HL-60 (cell line): ENCODE measurements at regions not wholly inside any gene's neighbourhood (a gene's known extent, or its start where the extent isn't known, plus 50 kb on each side); places are given as distances from the start of the nearest gene placed in this dataset.

Experiments used
- DNase-seq, 2 experiments: peaks; one replicate each; pipeline ENCODE4 v3.0.0-alpha.2; 2010 to 2020; ENCODE audit warnings: low read depth in 1 of 2, low spot score in 1 of 2
- H3K27ac ChIP-seq: fragments of 250-450 bp; sonication (Bioruptor Pico); replicated peaks from 2 replicates; pipeline ENCODE4 v1.5.1; 2020; ENCODE audit warnings: mild to moderate bottlenecking, moderate library complexity
- H3K27me3 ChIP-seq: fragments of 250-450 bp; sonication (Bioruptor Pico); 2 replicates; pipeline ENCODE4 v1.5.1; 2021; ENCODE audit warnings: mild to moderate bottlenecking, moderate library complexity; ENCODE audit not compliant: insufficient read depth, poor library complexity, severe bottlenecking
- H3K4me3 ChIP-seq: replicated peaks from 2 replicates; pipeline ENCODE4 v1.5.1; 2011; ENCODE audit warnings: mild to moderate bottlenecking, control low read depth, low read length; ENCODE audit not compliant: insufficient read depth
- CTCF ChIP-seq: IDR thresholded peaks from one replicate; pipeline ENCODE4 v1.5.1; 2011; ENCODE audit warnings: low read length, control low read depth, inconsistent platforms; ENCODE audit not compliant: insufficient read depth
- GABPA ChIP-seq: IDR thresholded peaks from 2 replicates; pipeline ENCODE4 v1.6.1; 2012; ENCODE audit warnings: low read depth
- POLR2AphosphoS5 ChIP-seq: IDR thresholded peaks from 2 replicates; pipeline ENCODE4 v1.6.1; 2012; ENCODE audit warnings: low read depth
- SPI1 ChIP-seq: IDR thresholded peaks from 2 replicates; pipeline ENCODE4 v1.6.1; 2012; ENCODE audit warnings: low read depth, mild to moderate bottlenecking, borderline replicate concordance
- TF ChIP-seq, protein P1 (sequence below): IDR thresholded peaks from 2 replicates; pipeline ENCODE4 v1.6.1; 2012; ENCODE audit warnings: low read depth; ENCODE audit not compliant: insufficient replicate concordance

GRCh38 chrX:38891641-38892413 lies 90.6 kb downstream of the MID1IP1 start:
- no peak overlapping the region for H3K4me3 ChIP-seq
- no peak overlapping the region for H3K27ac ChIP-seq
- DNase-seq: no peak
- no peak for TF ChIP-seq CTCF
- no peak for TF ChIP-seq GABPA
- TF ChIP-seq, protein P1, sequence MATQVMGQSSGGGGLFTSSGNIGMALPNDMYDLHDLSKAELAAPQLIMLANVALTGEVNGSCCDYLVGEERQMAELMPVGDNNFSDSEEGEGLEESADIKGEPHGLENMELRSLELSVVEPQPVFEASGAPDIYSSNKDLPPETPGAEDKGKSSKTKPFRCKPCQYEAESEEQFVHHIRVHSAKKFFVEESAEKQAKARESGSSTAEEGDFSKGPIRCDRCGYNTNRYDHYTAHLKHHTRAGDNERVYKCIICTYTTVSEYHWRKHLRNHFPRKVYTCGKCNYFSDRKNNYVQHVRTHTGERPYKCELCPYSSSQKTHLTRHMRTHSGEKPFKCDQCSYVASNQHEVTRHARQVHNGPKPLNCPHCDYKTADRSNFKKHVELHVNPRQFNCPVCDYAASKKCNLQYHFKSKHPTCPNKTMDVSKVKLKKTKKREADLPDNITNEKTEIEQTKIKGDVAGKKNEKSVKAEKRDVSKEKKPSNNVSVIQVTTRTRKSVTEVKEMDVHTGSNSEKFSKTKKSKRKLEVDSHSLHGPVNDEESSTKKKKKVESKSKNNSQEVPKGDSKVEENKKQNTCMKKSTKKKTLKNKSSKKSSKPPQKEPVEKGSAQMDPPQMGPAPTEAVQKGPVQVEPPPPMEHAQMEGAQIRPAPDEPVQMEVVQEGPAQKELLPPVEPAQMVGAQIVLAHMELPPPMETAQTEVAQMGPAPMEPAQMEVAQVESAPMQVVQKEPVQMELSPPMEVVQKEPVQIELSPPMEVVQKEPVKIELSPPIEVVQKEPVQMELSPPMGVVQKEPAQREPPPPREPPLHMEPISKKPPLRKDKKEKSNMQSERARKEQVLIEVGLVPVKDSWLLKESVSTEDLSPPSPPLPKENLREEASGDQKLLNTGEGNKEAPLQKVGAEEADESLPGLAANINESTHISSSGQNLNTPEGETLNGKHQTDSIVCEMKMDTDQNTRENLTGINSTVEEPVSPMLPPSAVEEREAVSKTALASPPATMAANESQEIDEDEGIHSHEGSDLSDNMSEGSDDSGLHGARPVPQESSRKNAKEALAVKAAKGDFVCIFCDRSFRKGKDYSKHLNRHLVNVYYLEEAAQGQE: no peak
- no peak for TF ChIP-seq SPI1
- TF ChIP-seq POLR2AphosphoS5: no peak
- H3K27me3 ChIP-seq: no peaks in the 10 kb centered on the region

- DNase-seq: no peak
- Histone ChIP-seq H3K27ac (no peak overlapping the region), H3K4me3 (no peak overlapping the region), H3K27me3 (no peaks in the 10 kb centered on the region)
- TF ChIP-seq POLR2AphosphoS5 (no peak), GABPA (no peak), SPI1 (no peak)
- TF ChIP-seq, protein P1: no peak
Measured at GRCh38 chrX:38893441-38893840, 92.2 kb downstream of the MID1IP1 start.

DNA sequence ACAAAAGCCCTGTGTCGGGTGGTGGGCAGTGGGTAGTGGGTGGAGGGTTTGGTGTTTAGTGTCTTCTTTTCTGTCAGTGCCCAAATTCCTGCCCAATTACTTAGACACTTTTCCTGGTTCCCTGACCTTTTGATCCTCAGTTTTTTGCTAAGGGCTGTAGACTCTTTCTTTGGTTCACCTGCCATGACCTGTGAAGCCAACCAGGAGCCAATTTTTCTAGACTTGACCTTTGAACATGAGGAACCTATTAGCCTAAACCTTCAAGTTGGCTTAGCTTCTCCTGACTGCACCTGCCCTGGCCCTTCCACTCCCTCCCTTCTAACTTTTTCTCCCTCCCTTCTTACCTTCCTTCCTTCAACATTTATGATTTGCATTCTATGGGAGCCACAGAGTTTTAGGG lies 94.5 kb downstream of the MID1IP1 start:
- Histone ChIP-seq H3K4me3 (no peak overlapping the region), H3K27me3 (no peaks in the 10 kb centered on the region), H3K27ac (no peak overlapping the region)
- no peak for DNase-seq
- no peak for TF ChIP-seq POLR2AphosphoS5
- TF ChIP-seq SPI1: no peak
- TF ChIP-seq GABPA: no peak
- no peak for TF ChIP-seq CTCF
- TF ChIP-seq, protein P1: no peak
